Neuronal stem cell (in vitro differentiated cells): ENCODE measurements at regions not wholly inside any gene's neighbourhood (a gene's known extent, or its start where the extent isn't known, plus 50 kb on each side); places are given as distances from the start of the nearest gene placed in this dataset.

Source experiments
- DNase-seq: peaks from one replicate; pipeline ENCODE4 v3.0.0-alpha.2; 2013; ENCODE audit warnings: low spot score
- H2AFZ ChIP-seq: one replicate; pipeline ENCODE4 v1.6.1; 2013; ENCODE audit warnings: mild to moderate bottlenecking, low read length, inconsistent platforms
- H2AK5ac ChIP-seq: 2 replicates; pipeline ENCODE4 v1.6.1; 2013; ENCODE audit warnings: low read depth, mild to moderate bottlenecking, inconsistent platforms, low read length, moderate library complexity, mixed read lengths
- H2BK120ac ChIP-seq: 2 replicates; pipeline ENCODE4 v1.6.1; 2013; ENCODE audit warnings: low read depth, mild to moderate bottlenecking, inconsistent platforms, low read length, moderate library complexity, mixed read lengths
- H2BK12ac ChIP-seq: one replicate; pipeline ENCODE4 v1.6.1; 2013; ENCODE audit warnings: low read length, inconsistent platforms
- H2BK15ac ChIP-seq: 2 replicates; pipeline ENCODE4 v1.6.1; 2013; ENCODE audit warnings: mild to moderate bottlenecking, low read length, inconsistent platforms, mixed read lengths
- H2BK5ac ChIP-seq: one replicate; pipeline ENCODE4 v1.6.1; 2013; ENCODE audit warnings: inconsistent platforms, mild to moderate bottlenecking, low read length, moderate library complexity
- H3K14ac ChIP-seq: one replicate; pipeline ENCODE4 v1.6.1; 2013; ENCODE audit warnings: low read length, inconsistent platforms
- H3K18ac ChIP-seq: 2 replicates; pipeline ENCODE4 v1.6.1; 2013; ENCODE audit warnings: low read length, inconsistent platforms
- H3K23ac ChIP-seq: 2 replicates; pipeline ENCODE4 v1.6.1; 2013; ENCODE audit warnings: low read depth, mild to moderate bottlenecking, mixed read lengths, low read length, inconsistent platforms; ENCODE audit not compliant: poor library complexity
- H3K27ac ChIP-seq: replicated peaks from 3 replicates; pipeline ENCODE4 v1.5.1; 2013; ENCODE audit warnings: low read length, inconsistent platforms
- H3K27me3 ChIP-seq, 3 experiments: 2 replicates each; pipeline ENCODE4 v1.6.1; 2013; ENCODE audit warnings: low read length in 3 of 3, mild to moderate bottlenecking in 2 of 3, inconsistent platforms in 1 of 3, low read depth in 1 of 3, mixed read lengths in 1 of 3, moderate library complexity in 1 of 3; ENCODE audit not compliant: control insufficient read depth in 3 of 3, insufficient read depth in 3 of 3
- H3K36me3 ChIP-seq, 2 donors: replicated peaks in 1 of 2; 2 replicates each; pipeline ENCODE4 v1.6.1; 2013; ENCODE audit warnings: low read length in 2 of 2; ENCODE audit not compliant: control insufficient read depth in 2 of 2, insufficient read depth in 2 of 2
- H3K4ac ChIP-seq: 2 replicates; pipeline ENCODE4 v1.6.1; 2013; ENCODE audit warnings: inconsistent platforms, mild to moderate bottlenecking, low read length, moderate library complexity
- H3K4me1 ChIP-seq, 2 donors: 1 replicate in 1 of 2; 2 replicates in 1 of 2; pipeline ENCODE4 v1.6.1; 2013; ENCODE audit warnings: low read length in 2 of 2, low read depth in 1 of 2; ENCODE audit not compliant: control insufficient read depth in 2 of 2, insufficient read depth in 1 of 2
- H3K4me2 ChIP-seq: one replicate; pipeline ENCODE4 v1.6.1; 2013; ENCODE audit warnings: mild to moderate bottlenecking, low read length, inconsistent platforms; ENCODE audit not compliant: insufficient read depth, poor library complexity, severe bottlenecking
- H3K4me3 ChIP-seq, 2 donors: 2 replicates each; pipeline ENCODE4 v1.5.1; 2013; ENCODE audit warnings: low read length in 2 of 2, mild to moderate bottlenecking in 2 of 2, inconsistent platforms in 1 of 2, moderate library complexity in 1 of 2
- H3K79me1 ChIP-seq: one replicate; pipeline ENCODE4 v1.6.1; 2013; ENCODE audit warnings: low read depth, mild to moderate bottlenecking, inconsistent platforms, low read length, moderate library complexity
- H3K9ac ChIP-seq: one replicate; pipeline ENCODE4 v1.6.1; 2013; ENCODE audit warnings: mild to moderate bottlenecking, low read depth, low read length, inconsistent platforms; ENCODE audit not compliant: poor library complexity
- H3K9me3 ChIP-seq, 2 donors: replicated peaks in 1 of 2; 2 replicates each; pipeline versions ENCODE3 to v1.6.1; 2013; ENCODE audit warnings: low read length in 2 of 2, mild to moderate bottlenecking in 2 of 2, inconsistent platforms in 1 of 2, low read depth in 1 of 2, mixed read lengths in 1 of 2, moderate library complexity in 1 of 2; ENCODE audit not compliant: control insufficient read depth in 2 of 2, insufficient read depth in 1 of 2
- H4K8ac ChIP-seq: one replicate; pipeline ENCODE4 v1.6.1; 2013; ENCODE audit warnings: low read depth, mild to moderate bottlenecking, inconsistent platforms, low read length, moderate library complexity
- H4K91ac ChIP-seq: one replicate; pipeline ENCODE4 v1.6.1; 2013; ENCODE audit warnings: low read length, low read depth, mild to moderate bottlenecking, inconsistent platforms; ENCODE audit not compliant: poor library complexity
- WGBS, 2 donors: extraction: QIAGEN DNeasy Blood & Tissue Kit; methylation state at CpG; one replicate each; pipeline ENCODE4 v1.1.7; 2013; ENCODE audit warnings: missing lambda C conversion rate in 2 of 2, mixed read lengths in 1 of 2; ENCODE audit not compliant: insufficient read length in 2 of 2, insufficient replicate concordance in 1 of 2; ENCODE audit errors: extremely low coverage in 2 of 2; 5-methylcytosine and 5-hydroxymethylcytosine counted together

DNA sequence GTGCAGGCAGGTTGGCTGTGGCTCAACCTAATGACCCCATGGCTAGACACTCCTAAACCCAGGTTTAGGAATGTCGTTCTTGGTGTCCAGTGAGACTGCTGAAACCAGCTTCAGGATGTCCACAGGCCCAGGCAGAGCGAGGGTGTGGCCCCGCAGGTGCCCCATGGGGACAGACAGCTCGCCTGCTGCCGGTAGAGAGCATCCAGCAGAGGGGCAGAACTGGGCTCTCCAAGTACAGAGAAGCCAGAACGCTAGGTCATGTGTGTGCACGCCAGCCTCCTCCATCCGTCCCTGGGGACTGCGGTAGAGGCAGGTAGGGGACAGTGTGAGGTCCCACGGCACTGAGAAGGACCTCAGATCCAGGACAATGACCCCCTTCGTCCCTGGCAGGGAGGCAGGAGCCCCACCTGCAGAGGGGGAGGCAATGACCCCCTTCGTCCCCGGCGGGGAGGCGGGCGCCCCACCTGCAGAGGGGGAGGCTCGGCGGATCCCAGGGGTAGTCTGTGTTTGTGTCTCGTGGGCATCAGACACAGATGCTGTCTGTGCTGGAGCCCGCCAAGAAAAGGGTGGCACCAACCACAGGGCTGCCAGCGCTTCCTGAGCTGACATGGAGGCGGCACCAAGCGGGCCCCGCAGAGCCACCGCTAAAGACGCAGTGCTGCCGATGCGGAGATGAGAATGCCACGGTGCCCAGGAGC lies 118.4 kb downstream of the FAM53A start:
- Histone ChIP-seq H2BK15ac (peak overlapping the region; percentile 62), H3K27ac (no peak overlapping the region), H2BK12ac (peak overlapping the region; percentile 84), H3K9ac (peak overlapping the region; percentile 21), H3K4me1 (no peaks in the 10 kb centered on the region), H3K4me2 (no peak overlapping the region), H4K8ac (peak overlapping the region; percentile 92), H3K27me3 (peaks cover 0 to 33% (median 0%) of the 10 kb centered on the region in 3 experiments), H2AFZ (no peak overlapping the region), H3K79me1 (peaks cover 4% of the 10 kb centered on the region), H2BK5ac (peak overlapping the region; percentile 24), H4K91ac (no peak overlapping the region), H3K4me3 (no peak overlapping the region), H3K36me3 (no peaks in the 10 kb centered on the region), H3K23ac (peak overlapping the region; percentile 55), H3K4ac (peak overlapping the region; percentile 53), H3K9me3 (no peaks in the 10 kb centered on the region), H2AK5ac (peak overlapping the region; percentile 75), H3K14ac (peak overlapping the region; percentile 4), H2BK120ac (peak overlapping the region; percentile 91), H3K18ac (peak overlapping the region; percentile 70)
- DNase-seq, result no peak
- no CpG with 5 or more reads among the region's 29 CpGs for WGBS, 2 donors

- DNase-seq, result no peak
These were observed 119.4 kb downstream of the FAM53A start for GRCh38 chr4:1564535-1565375.

DNA sequence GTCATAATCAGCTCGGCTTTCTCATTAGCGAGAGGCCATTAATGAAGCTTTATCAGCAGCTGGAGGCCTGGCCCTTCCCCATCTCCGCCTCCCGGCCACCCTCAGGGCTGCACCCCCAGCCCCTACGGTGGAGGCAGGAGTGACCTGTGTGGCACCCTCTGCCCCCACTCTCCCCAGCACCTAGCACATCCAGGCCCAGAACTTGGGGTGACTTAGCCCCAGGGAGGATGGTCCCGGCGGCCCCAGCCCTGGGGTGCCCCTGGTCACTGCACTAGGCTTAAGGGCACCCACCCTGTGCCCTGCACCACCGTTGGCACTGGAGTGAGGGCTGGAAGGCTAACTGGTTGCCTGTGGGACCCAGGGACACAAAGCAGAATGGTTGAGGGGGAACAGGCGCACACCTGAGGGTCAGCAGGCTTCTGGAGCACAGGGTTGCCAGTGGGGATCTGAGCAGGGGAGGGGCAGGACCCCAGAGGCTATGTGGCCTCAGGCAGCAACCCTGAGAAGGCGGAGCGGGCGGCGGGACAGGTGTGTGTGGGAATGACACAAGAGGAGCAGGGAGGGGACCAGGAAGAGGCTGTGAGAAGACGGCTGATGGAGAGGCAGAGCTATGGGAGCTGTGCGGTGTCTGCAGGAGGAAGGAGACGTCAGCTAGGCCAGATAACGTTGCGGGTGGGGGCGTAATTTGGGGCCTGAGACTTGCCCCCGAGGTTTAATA lies 120.2 kb downstream of the FAM53A start:
- peak overlapping the region; percentile 61 for H2BK120ac ChIP-seq
- no peak overlapping the region for H3K4ac ChIP-seq
- no peak overlapping the region for H2AFZ ChIP-seq
- H3K9ac ChIP-seq, result peak overlapping the region; percentile 60
- H3K27ac ChIP-seq, result no peak overlapping the region
- H3K27me3 ChIP-seq, result peaks cover 0 to 40% (median 0%) of the 10 kb centered on the region in 3 experiments
- peak overlapping the region; percentile 73 for H2BK12ac ChIP-seq
- H4K8ac ChIP-seq, result no peak overlapping the region
- no CpG with 5 or more reads among the region's 20 CpGs for WGBS, 2 donors
- peak overlapping the region; percentile 56 for H3K14ac ChIP-seq
- peaks cover 2% of the 10 kb centered on the region for H3K79me1 ChIP-seq
- peak overlapping the region; percentile 85 for H2BK15ac ChIP-seq
- no peaks in the 10 kb centered on the region for H3K36me3 ChIP-seq
- no peak overlapping the region for H3K4me3 ChIP-seq
- no peaks in the 10 kb centered on the region for H3K4me1 ChIP-seq
- H2AK5ac ChIP-seq, result peak overlapping the region; percentile 96
- H2BK5ac ChIP-seq, result peak overlapping the region; percentile 39
- no peaks in the 10 kb centered on the region for H3K9me3 ChIP-seq
- H3K23ac ChIP-seq, result peak overlapping the region; percentile 93
- no peak for DNase-seq
- peak overlapping the region; percentile 76 for H3K18ac ChIP-seq
- no peak overlapping the region for H3K4me2 ChIP-seq
- H4K91ac ChIP-seq, result peak overlapping the region; percentile 92

More at GRCh38 chr4:1564535-1565375, 119.4 kb downstream of the FAM53A start:
- Histone ChIP-seq H3K27me3 (peaks cover 0 to 38% (median 0%) of the 10 kb centered on the region in 3 experiments), H3K4me2 (no peak overlapping the region), H4K8ac (no peak overlapping the region), H2BK15ac (peak overlapping the region; percentile 85), H2AFZ (no peak overlapping the region), H3K36me3 (no peaks in the 10 kb centered on the region), H2BK5ac (peak overlapping the region; percentile 39), H3K4me1 (no peaks in the 10 kb centered on the region), H3K4me3 (no peak overlapping the region), H2BK12ac (no peak overlapping the region), H3K4ac (no peak overlapping the region), H4K91ac (no peak overlapping the region), H3K23ac (peak overlapping the region; percentile 8), H2AK5ac (peak overlapping the region; percentile 65), H3K9me3 (no peaks in the 10 kb centered on the region), H3K27ac (no peak overlapping the region), H3K18ac (peak overlapping the region; percentile 76), H3K14ac (no peak overlapping the region), H3K9ac (no peak overlapping the region), H3K79me1 (peaks cover 2% of the 10 kb centered on the region), H2BK120ac (no peak overlapping the region)
- no CpG with 5 or more reads among the region's 21 CpGs for WGBS, 2 donors
